ENCODE measurements at regions not wholly inside any gene's neighbourhood (a gene's known extent, or its start where the extent isn't known, plus 50 kb on each side); places are given as distances from the start of the nearest gene placed in this dataset.

- no peak for TF ChIP-seq CTCF (IDR thresholded peaks at IDR 0.05; ENCODE audit: extremely low read depth, missing control alignments)
- DNase-seq (ENCODE audit: low spot score) = no peak
These were observed 425.3 kb downstream of the ZEB2 start for GRCh38 chr2:144094408-144095151.

DNA sequence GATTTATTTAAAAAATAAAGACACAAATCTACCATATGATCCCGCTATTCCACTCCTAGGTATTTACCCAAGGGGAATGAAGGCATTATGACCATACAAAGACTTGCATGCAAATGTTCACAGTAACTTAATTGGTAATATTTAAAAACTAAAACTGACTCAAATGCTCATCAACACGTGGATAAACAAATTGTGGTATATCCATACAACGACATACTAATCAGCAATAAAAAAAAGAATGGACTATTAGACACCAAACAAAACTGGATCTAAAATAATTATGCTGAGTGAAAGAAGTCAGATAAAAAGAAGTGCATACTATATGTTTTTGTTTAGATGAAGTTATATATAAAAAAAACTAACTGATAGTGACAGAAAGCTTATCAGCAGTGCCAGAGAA is 428.3 kb downstream of the ZEB2 start:
- no peak for DNase-seq (ENCODE audit: low spot score)
- no peak for TF ChIP-seq CTCF (IDR thresholded peaks at IDR 0.05; ENCODE audit: extremely low read depth, missing control alignments)

DNA sequence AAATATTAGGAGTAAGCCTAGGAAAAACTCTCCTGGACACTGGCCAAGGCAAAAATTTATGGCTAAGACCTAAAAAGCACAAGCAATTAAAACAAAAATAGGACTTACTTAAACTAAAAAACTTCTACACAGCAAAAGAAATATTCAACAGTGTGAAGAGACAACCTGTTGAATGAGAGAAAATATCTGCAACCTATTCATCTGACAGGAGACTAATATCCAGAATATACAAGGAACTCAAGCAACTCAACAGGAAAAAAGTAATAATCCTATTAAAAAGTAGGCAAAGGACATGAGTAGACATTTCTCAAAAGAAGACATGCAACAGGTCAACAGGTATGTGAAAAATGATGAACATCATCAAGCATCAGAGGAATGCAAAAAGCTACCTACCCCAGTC is 431.1 kb downstream of the ZEB2 start:
- no peak for DNase-seq (ENCODE audit: low spot score)
- TF ChIP-seq CTCF (IDR thresholded peaks at IDR 0.05; ENCODE audit: extremely low read depth, missing control alignments) = no peak

DNA sequence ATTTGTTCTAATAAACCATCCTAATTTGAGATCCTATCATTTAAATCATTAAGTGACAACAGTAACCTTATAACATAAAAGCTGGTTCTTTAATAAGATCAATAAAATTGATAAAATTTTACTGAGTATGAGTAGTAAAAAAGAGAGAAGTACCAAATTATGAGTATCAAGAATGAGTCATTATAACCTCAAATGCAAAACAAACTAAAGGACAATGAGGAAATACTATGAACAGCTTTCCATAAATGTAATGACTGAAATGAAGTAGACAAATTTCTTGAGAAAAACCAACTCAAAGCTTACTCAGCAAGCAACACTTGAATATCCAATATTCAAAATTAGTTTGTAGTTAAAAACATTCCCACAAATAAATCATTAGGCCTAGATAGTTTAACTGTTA is 433.0 kb downstream of the ZEB2 start:
- DNase-seq (ENCODE audit: low spot score) = no peak
- TF ChIP-seq CTCF (IDR thresholded peaks at IDR 0.05; ENCODE audit: extremely low read depth, missing control alignments) = no peak

- DNase-seq (ENCODE audit: low spot score) = no peak
- TF ChIP-seq CTCF (IDR thresholded peaks at IDR 0.05; ENCODE audit: extremely low read depth, missing control alignments) = no peak
These were observed 434.9 kb downstream of the ZEB2 start for GRCh38 chr2:144085016-144085415.

- no peak for DNase-seq (ENCODE audit: low spot score)
- no peak for TF ChIP-seq CTCF (IDR thresholded peaks at IDR 0.05; ENCODE audit: extremely low read depth, missing control alignments)
These were observed 435.7 kb downstream of the ZEB2 start for GRCh38 chr2:144084114-144084661.

GRCh38 chr2:144083211-144083610 is 436.7 kb downstream of the ZEB2 start:
- no peak for DNase-seq (ENCODE audit: low spot score)
- TF ChIP-seq CTCF (IDR thresholded peaks at IDR 0.05; ENCODE audit: extremely low read depth, missing control alignments) = no peak

Measured in GM20000 (cell line).